ENCODE measurements at regions not wholly inside any gene's neighbourhood (a gene's known extent, or its start where the extent isn't known, plus 50 kb on each side); places are given as distances from the start of the nearest gene placed in this dataset.
"Not testable (repeated sequence)": the region's sequence is repeated elsewhere in the genome, so short reads cannot be mapped to it uniquely, and the experiment has no call there.

- H3K27ac ChIP-seq: no peak overlapping the region
These were observed 358.9 kb downstream of the DLEU7 start for GRCh38 chr13:50484472-50485113.

GRCh38 chr13:50485979-50486935, 357.2 kb downstream of the DLEU7 start:
- TF ChIP-seq CTCF (conservative IDR thresholded peaks at IDR 0.05): no peak
- no peak overlapping the region for H3K27ac ChIP-seq

More at GRCh38 chr13:50484472-50485113, 358.9 kb downstream of the DLEU7 start:
- TF ChIP-seq CTCF (conservative IDR thresholded peaks at IDR 0.05): no peak

- no peak overlapping the region for H3K27ac ChIP-seq
- no peak for TF ChIP-seq CTCF (conservative IDR thresholded peaks at IDR 0.05)
These were observed 349.8 kb downstream of the DLEU7 start for GRCh38 chr13:50493683-50494082.

- no peak for TF ChIP-seq CTCF (conservative IDR thresholded peaks at IDR 0.05)
- H3K27ac ChIP-seq: no peak overlapping the region
These were observed 349.4 kb downstream of the DLEU7 start for GRCh38 chr13:50494138-50494537.

- not testable (repeated sequence) for H3K27ac ChIP-seq
These were observed 340.3 kb downstream of the DLEU7 start for GRCh38 chr13:50503212-50503611.

GRCh38 chr13:50509167-50509566, 334.3 kb downstream of the DLEU7 start:
- TF ChIP-seq CTCF (conservative IDR thresholded peaks at IDR 0.05): no peak

GRCh38 chr13:50509771-50510441, 333.6 kb downstream of the DLEU7 start:
- no peak overlapping the region for H3K27ac ChIP-seq
- no peak for TF ChIP-seq CTCF (conservative IDR thresholded peaks at IDR 0.05)

More at GRCh38 chr13:50509167-50509566, 334.3 kb downstream of the DLEU7 start:
- no peak overlapping the region for H3K27ac ChIP-seq

- peak overlapping the region; percentile 90; the same call in 1 of the 2 replicates for H3K27ac ChIP-seq
These were observed 332.5 kb downstream of the DLEU7 start for GRCh38 chr13:50510885-50511545.
